SU-DHL-6 (cell line): ENCODE measurements at regions not wholly inside any gene's neighbourhood (a gene's known extent, or its start where the extent isn't known, plus 50 kb on each side); places are given as distances from the start of the nearest gene placed in this dataset.

Source experiments
- H2AFZ ChIP-seq: fragments of 200-600 bp; sonication (generic); 2 replicates; pipeline ENCODE4 v1.6.1; 2014; ENCODE audit warnings: low read depth, mild to moderate bottlenecking, moderate library complexity, mixed read lengths, antibody characterized with exemption, low read length; ENCODE audit not compliant: severe bottlenecking
- H3F3A ChIP-seq: fragments of 200-600 bp; shearing (Covaris generic); 2 replicates; pipeline ENCODE4 v1.6.0; 2016; ENCODE audit warnings: antibody characterized with exemption, mild to moderate bottlenecking; ENCODE audit not compliant: insufficient read depth
- H3K27ac ChIP-seq: fragments of 200-600 bp; sonication (generic); 2 replicates; pipeline ENCODE4 v1.5.1; 2016; ENCODE audit warnings: low read depth, mild to moderate bottlenecking, low read length, moderate library complexity, mixed read lengths
- H3K27me3 ChIP-seq: fragments of 200-600 bp; sonication (generic), shearing (Covaris generic); 2 replicates; pipeline ENCODE4 v1.6.0; 2014; ENCODE audit warnings: mild to moderate bottlenecking, low read length
- H3K36me3 ChIP-seq: fragments of 200-600 bp; sonication (generic); 2 replicates; pipeline ENCODE4 v1.6.1; 2014; ENCODE audit warnings: mild to moderate bottlenecking, low read length, mixed read lengths
- H3K4me2 ChIP-seq: fragments of 300-600, 200-600 bp; shearing (Covaris generic), sonication (generic); 2 replicates; pipeline ENCODE4 v1.6.0; 2014; ENCODE audit warnings: low read length, low read depth, mild to moderate bottlenecking; ENCODE audit not compliant: poor library complexity, severe bottlenecking
- H3K4me3 ChIP-seq: fragments of 200-600 bp; sonication (generic); 2 replicates; pipeline ENCODE4 v1.5.1; 2014; ENCODE audit warnings: antibody characterized with exemption, low read length, mild to moderate bottlenecking, mixed read lengths; ENCODE audit not compliant: insufficient read depth, poor library complexity, severe bottlenecking
- H3K79me2 ChIP-seq: fragments of 200-600 bp; sonication (generic); 2 replicates; pipeline ENCODE4 v1.6.1; 2014; ENCODE audit warnings: mild to moderate bottlenecking, low read length, moderate library complexity; ENCODE audit not compliant: insufficient read depth
- H3K9ac ChIP-seq: fragments of 200-600 bp; sonication (generic); 2 replicates; pipeline ENCODE4 v1.7.0; 2014; ENCODE audit warnings: mild to moderate bottlenecking, low read length
- H3K9me2 ChIP-seq: fragments of 200-600 bp; sonication (generic); replicated peaks from 2 replicates; pipeline ENCODE4 v1.6.1; 2014; ENCODE audit warnings: low read length; ENCODE audit not compliant: insufficient read depth
- H3K9me3 ChIP-seq: fragments of 200-600 bp; sonication (generic); 2 replicates; pipeline ENCODE4 v1.6.1; 2014; ENCODE audit warnings: low read length, mixed read lengths; ENCODE audit not compliant: insufficient read depth
- H4K20me1 ChIP-seq: fragments of 200-600 bp; sonication (generic); 2 replicates; pipeline ENCODE4 v1.6.1; 2014; ENCODE audit warnings: low read depth, mild to moderate bottlenecking, antibody characterized with exemption, low read length, moderate library complexity, mixed read lengths
- CTCF ChIP-seq: fragments of 200-600 bp; sonication (generic); IDR thresholded peaks from one replicate; pipeline ENCODE4 v1.5.1; 2017; ENCODE audit warnings: antibody characterized with exemption, mild to moderate bottlenecking, low read length, moderate library complexity; ENCODE audit not compliant: insufficient read depth, poor library complexity, severe bottlenecking
- EZH2phosphoT487 ChIP-seq: fragments of 200-600 bp; sonication (generic), shearing (Covaris generic); conservative IDR thresholded peaks from 2 replicates; pipeline ENCODE4 v1.6.1; 2018; ENCODE audit warnings: mild to moderate bottlenecking, antibody characterized with exemption, low read length, moderate library complexity, mixed read lengths

GRCh38 chr15:95263751-95264150 is 1032.4 kb downstream of the MCTP2 start:
- TF ChIP-seq CTCF (no peak), EZH2phosphoT487 (no peak)
- no peak overlapping the region for H3K4me3 ChIP-seq
- no peaks in the 10 kb centered on the region for H3F3A ChIP-seq
- no peak overlapping the region for H3K27ac ChIP-seq
- no peak overlapping the region for H3K9ac ChIP-seq
- H3K36me3 ChIP-seq, result no peaks in the 10 kb centered on the region
- no peaks in the 10 kb centered on the region for H4K20me1 ChIP-seq
- no peaks in the 10 kb centered on the region for H3K27me3 ChIP-seq
- no peaks in the 10 kb centered on the region for H3K79me2 ChIP-seq
- H2AFZ ChIP-seq, result no peak overlapping the region
- no peaks in the 10 kb centered on the region for H3K9me3 ChIP-seq
- no peaks in the 10 kb centered on the region for H3K9me2 ChIP-seq
- no peak overlapping the region for H3K4me2 ChIP-seq

GRCh38 chr15:95265419-95265997 is 1034.1 kb downstream of the MCTP2 start:
- no peak overlapping the region for H3K9ac ChIP-seq
- no peaks in the 10 kb centered on the region for H4K20me1 ChIP-seq
- H3K9me2 ChIP-seq, result no peaks in the 10 kb centered on the region
- no peak overlapping the region for H3K27ac ChIP-seq
- H3K4me3 ChIP-seq, result no peak overlapping the region
- no peaks in the 10 kb centered on the region for H3K9me3 ChIP-seq
- TF ChIP-seq CTCF (no peak), EZH2phosphoT487 (no peak)
- H3K79me2 ChIP-seq, result no peaks in the 10 kb centered on the region
- no peak overlapping the region for H2AFZ ChIP-seq
- H3K36me3 ChIP-seq, result no peaks in the 10 kb centered on the region
- H3K4me2 ChIP-seq, result no peak overlapping the region
- H3F3A ChIP-seq, result no peaks in the 10 kb centered on the region
- no peaks in the 10 kb centered on the region for H3K27me3 ChIP-seq

GRCh38 chr15:95266451-95267061 is 1035.2 kb downstream of the MCTP2 start:
- Histone ChIP-seq H3K36me3 (no peaks in the 10 kb centered on the region), H3K27me3 (no peaks in the 10 kb centered on the region), H3K9me3 (no peaks in the 10 kb centered on the region), H3K4me2 (no peak overlapping the region), H3K79me2 (no peaks in the 10 kb centered on the region), H3K9ac (no peak overlapping the region), H3K4me3 (no peak overlapping the region), H4K20me1 (no peaks in the 10 kb centered on the region), H3K27ac (no peak overlapping the region), H3K9me2 (no peaks in the 10 kb centered on the region), H2AFZ (no peak overlapping the region), H3F3A (no peaks in the 10 kb centered on the region)
- TF ChIP-seq EZH2phosphoT487 (no peak), CTCF (no peak)
